GM18951 (cell line): ENCODE measurements at regions not wholly inside any gene's neighbourhood (a gene's known extent, or its start where the extent isn't known, plus 50 kb on each side); places are given as distances from the start of the nearest gene placed in this dataset.

ENCODE experiments used
- POLR2A ChIP-seq: IDR thresholded peaks from 4 replicates; pipeline ENCODE4 v1.6.1; 2011; ENCODE audit warnings: mild to moderate bottlenecking; ENCODE audit not compliant: insufficient read length, insufficient read depth; ENCODE audit errors: extremely low read depth
- in situ Hi-C: fragments of 300-500 bp; cut with MboI; formaldehyde crosslinking; loops from one replicate; pipeline ENCODE4 v1.12.0; 2022; ENCODE audit warnings: low sequenced_read_pairs, mixed read lengths, inconsistent platforms; ENCODE audit not compliant: unreplicated experiment

DNA sequence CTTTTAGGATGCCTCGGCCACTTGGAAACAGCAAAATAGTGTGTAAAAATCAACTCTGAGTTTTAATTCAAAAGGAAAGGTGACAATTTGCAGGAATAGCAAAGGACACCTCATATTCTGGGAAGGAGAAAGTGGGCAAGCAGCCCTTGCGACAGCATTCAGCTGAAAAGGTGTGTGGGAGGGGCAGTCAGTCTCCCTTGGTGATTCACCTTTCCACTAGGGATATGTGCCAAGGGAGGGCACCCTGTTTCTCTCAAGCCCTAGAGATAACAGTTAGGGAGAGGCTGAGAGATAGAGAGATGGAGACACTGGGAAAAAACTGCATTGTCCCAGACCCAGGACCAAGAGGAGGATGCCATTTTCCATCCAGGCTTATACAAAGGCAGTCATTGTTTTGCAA is 228.1 kb downstream of the EPM2A start:
- TF ChIP-seq POLR2A: no peak
- in situ Hi-C loops: no loop called here

DNA sequence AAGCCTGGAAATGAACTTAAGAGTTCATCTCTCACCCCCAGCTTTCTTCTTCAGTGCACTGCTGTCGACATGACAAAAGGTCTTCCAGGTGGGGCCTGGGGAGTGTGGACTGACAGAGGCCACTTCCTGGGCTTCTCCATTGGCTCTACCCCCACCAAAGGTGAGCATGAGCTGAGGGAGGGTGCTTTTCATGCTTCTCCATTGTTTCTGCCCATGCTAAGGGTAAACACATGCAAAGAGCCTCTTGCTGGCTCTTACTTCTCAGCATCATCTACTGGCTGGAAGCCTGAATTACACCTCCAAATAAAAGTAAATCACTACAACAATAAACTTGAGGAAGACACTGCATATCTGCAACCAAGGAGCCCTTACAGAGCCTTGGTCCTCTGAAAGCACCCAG is 227.2 kb downstream of the EPM2A start:
- in situ Hi-C loops: no loop called here
- TF ChIP-seq POLR2A: no peak

DNA sequence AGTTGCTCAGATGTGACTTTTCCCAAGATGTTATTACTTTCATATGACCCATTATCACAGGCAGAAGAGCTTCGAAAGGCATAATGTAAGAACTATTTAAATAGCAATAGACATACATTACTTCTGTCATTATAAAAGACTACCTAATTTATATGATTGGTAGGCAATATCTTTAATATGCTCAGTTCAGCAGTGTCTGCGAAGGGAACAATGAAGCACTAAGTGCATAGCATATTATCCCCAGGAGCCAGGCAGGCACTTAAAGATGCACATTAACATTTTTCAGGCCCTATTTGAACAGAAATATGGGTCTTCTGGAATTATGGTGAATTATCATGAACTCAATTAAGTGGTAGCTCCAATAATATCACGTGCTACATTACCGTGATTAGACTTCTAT is 217.8 kb downstream of the EPM2A start:
- in situ Hi-C loops: no loop called here
- TF ChIP-seq POLR2A: no peak

DNA sequence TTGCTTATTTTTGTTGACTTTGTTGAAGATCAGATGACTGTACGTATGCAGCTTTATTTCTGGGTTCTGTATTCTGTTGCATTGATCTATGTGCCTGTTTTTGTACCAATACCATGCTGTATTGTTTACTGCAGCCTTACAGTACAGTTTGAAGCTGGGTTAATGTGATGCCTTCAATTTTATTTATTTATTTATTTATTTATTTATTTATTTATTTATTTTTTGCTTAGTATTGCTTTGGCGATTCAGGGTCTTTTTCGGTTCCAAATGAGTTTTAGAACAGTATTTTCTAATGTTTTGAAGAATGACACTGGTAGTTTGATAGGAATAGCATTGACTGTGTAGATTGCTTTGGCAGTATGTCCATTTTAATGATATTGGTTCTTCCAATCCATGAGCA is 210.3 kb downstream of the EPM2A start:
- in situ Hi-C loops: no loop called here
- no peak for TF ChIP-seq POLR2A

- in situ Hi-C loops: no loop called here
- TF ChIP-seq POLR2A: no peak
Measured at GRCh38 chr6:145529582-145529981, 205.7 kb downstream of the EPM2A start.

DNA sequence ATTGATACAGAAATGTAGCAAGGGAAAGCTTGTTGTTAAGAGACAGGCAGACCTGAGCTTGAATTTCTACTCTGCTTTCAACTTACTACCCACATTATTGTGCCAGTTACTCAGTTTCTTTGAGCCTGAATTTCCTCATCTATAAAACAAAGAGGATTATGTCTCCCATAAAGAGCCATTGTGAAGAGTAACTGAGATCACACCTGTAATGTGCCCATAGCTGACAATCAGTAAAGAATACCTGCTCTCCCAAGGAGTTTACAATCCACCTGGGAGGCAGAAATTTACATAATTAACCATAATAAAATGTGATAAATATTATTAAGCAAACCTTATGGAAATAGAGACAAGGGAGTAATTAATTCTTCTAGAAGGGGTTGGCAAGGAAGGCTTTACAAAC is 204.9 kb downstream of the EPM2A start:
- TF ChIP-seq POLR2A: no peak
- in situ Hi-C loops: no loop called here

- no peak for TF ChIP-seq POLR2A
- in situ Hi-C loops: no loop called here
Measured at GRCh38 chr6:145531032-145531431, 204.3 kb downstream of the EPM2A start.

DNA sequence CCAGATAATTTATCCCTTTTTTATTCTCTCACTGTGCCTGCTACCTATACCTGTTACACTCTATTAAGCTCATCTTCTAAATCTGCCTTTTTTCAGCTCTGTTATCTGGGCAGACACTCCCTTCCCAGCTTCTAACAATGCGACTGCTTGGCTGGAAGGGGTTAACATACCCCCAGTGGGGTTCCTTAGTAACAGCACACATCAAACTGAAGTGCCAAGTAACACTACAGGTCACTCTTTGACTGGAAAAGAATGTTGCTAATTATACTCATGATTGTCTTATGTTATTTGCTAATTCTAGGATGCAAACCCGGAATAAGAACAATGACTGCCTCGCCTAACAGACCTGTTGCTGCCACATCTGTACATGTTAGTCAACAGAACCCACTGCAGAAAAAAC is 203.5 kb downstream of the EPM2A start:
- in situ Hi-C loops: no loop called here

GRCh38 chr6:145532361-145532760 is 203.0 kb downstream of the EPM2A start:
- TF ChIP-seq POLR2A: no peak
- in situ Hi-C loops: no loop called here

More for the DNA sequence above, 203.5 kb downstream of the EPM2A start:
- TF ChIP-seq POLR2A: no peak

- in situ Hi-C loops: no loop called here
Measured at GRCh38 chr6:145534989-145535388, 200.3 kb downstream of the EPM2A start.

DNA sequence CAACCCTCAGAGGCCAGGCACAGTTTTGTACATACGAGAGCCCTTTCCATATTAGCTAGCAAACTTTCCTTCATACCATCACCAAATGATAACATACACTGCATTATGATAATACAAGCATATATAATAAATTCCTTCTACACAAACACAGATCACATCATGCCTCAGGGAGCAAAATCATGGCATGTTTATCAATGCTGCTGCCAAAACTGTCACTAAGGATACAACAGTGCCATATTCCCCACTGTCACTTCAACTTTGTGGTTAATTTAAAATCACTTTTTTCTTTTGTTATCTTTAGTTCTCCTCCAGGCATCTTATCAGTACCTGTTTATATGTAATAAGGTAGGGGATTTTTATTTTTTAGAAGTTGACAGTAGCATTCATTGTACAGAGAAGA is 196.3 kb downstream of the EPM2A start:
- TF ChIP-seq POLR2A: no peak
- in situ Hi-C loops: no loop called here

More at GRCh38 chr6:145534989-145535388, 200.3 kb downstream of the EPM2A start:
- TF ChIP-seq POLR2A: no peak

- TF ChIP-seq POLR2A: no peak
- in situ Hi-C loops: no loop called here
Measured at GRCh38 chr6:145539831-145540230, 195.5 kb downstream of the EPM2A start.

GRCh38 chr6:145540741-145541140 is 194.6 kb downstream of the EPM2A start:
- TF ChIP-seq POLR2A: no peak
- in situ Hi-C loops: no loop called here

GRCh38 chr6:145544041-145544440 is 191.3 kb downstream of the EPM2A start:
- no peak for TF ChIP-seq POLR2A
- in situ Hi-C loops: no loop called here

DNA sequence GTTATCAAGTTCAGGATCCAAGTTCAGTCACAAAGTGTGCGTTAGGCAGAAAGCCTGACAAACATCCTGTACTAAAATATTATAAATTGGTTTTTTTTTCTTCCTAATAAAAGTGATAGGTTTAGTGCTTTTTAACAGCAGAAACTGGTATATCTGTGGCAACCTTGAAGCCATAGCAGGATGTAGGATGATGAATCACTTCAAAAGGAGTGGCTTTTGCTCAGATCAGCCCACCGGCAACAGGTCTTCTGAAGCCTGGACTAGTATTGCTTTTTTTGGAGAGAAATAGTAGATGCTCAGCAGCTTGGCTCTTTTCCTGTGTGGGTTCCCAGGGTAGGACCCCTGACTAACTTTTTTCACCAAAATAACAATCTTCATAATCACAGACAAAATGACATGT is 190.8 kb downstream of the EPM2A start:
- in situ Hi-C loops: no loop called here
- TF ChIP-seq POLR2A: no peak
